ENCODE measurements at regions not wholly inside any gene's neighbourhood (a gene's known extent, or its start where the extent isn't known, plus 50 kb on each side); places are given as distances from the start of the nearest gene placed in this dataset.

DNA sequence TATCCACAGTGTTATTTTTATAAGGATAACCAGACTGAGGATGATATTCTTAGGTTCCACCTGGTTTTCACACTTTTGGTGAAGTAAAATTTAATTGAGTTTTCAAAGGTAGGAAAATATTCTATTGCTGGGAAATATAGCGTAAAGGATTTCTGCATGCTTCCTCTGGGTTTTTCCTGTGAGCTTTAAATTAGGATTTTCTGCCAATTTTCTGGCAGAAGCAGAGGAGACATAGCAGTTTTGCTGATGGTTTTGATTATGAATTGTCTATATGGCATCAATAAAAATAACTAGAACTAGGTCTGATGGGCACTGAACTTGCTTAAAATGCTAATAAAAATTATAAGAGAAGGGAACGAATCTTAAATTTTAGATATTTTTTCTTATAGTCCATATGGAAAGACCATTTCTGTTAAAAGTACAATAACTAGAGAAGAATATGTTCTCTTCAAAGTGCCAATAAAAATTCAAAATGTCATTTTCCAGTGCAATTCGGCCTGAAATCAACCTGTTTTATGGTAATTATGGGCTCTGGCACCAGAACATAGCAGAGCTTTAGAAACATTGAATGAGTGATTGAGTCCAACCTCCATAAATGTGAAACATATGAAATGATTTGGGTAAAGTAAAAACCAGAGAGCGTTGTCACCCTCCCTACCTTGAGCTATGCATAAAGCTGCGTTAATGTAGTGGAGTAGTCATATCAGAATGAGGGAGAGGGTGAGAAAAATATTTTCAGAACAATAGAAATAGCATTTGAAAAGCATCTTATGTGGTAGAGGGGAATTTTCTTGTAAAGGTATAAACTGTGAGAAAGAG, 279.7 kb downstream of the SPRY1 start:
- TF ChIP-seq GATA2 (IDR thresholded peaks at IDR 0.05; ENCODE audit: low read depth, low read length) (no peak), GATA3 (IDR thresholded peaks at IDR 0.05; ENCODE audit: low read depth, low read length) (no peak)

Data from SH-SY5Y (cell line).